ENCODE measurements at regions not wholly inside any gene's neighbourhood (a gene's known extent, or its start where the extent isn't known, plus 50 kb on each side); places are given as distances from the start of the nearest gene placed in this dataset.

GRCh38 chrX:39456894-39457604 lies 640.7 kb downstream of the BCOR start:
- 27% methylated on average over 3 of the region's 3 CpGs for WGBS (ENCODE audit: low lambda C conversion rate)
- no peak for DNase-seq
- Histone ChIP-seq H3K4me3 (ENCODE audit: low read depth in 2 of 2, low read length in 1 of 2) (no peak overlapping the region), H4K20me1 (ENCODE audit: insufficient read depth) (no peaks in the 10 kb centered on the region), H3K79me2 (ENCODE audit: insufficient read depth) (no peaks in the 10 kb centered on the region), H3K4me1 (ENCODE audit: control insufficient read depth in 1 of 2, insufficient read depth in 2 of 2, low read depth in 1 of 2, low read length in 1 of 2) (no peaks in the 10 kb centered on the region; a peak in 1 of 4 replicates), H3K27ac (ENCODE audit: low read depth in 2 of 2, low read length in 1 of 2) (no peak overlapping the region), H3K27me3 (ENCODE audit: insufficient read depth) (no peaks in the 10 kb centered on the region; the same call in 1 of the 2 replicates), H3K36me3 (replicated peaks in 1 of 2; ENCODE audit: control insufficient read depth in 1 of 2, insufficient read depth in 2 of 2, low read length in 1 of 2) (no peaks in the 10 kb centered on the region), H3K4me2 (no peak overlapping the region), H3K9ac (no peak overlapping the region), H2AFZ (ENCODE audit: low read depth) (no peak overlapping the region), H3K9me3 (no peaks in the 10 kb centered on the region), H3K9me2 (no peaks in the 10 kb centered on the region), H3F3A (replicated peaks; ENCODE audit: insufficient read depth) (no peaks in the 10 kb centered on the region)
- ChIA-PET POLR2A (no interaction called here), CTCF (interaction anchor here (1.3 kb wide), 1 partner anchor 42 kb away, joined by 3 read pairs; no protein-coding TSS in a partner anchor)
- TF ChIP-seq ELF1 (IDR thresholded peaks at IDR 0.05) (no peak), REST (IDR thresholded peaks at IDR 0.05; ENCODE audit: low read depth, low read length) (no peak), RCOR1 (IDR thresholded peaks at IDR 0.05; ENCODE audit: low read length) (no peak), USF1 (IDR thresholded peaks at IDR 0.05; ENCODE audit: borderline replicate concordance, low read depth) (no peak), SMC3 (IDR thresholded peaks at IDR 0.05; ENCODE audit: low read depth, low read length) (no peak), MXI1 (IDR thresholded peaks at IDR 0.05; ENCODE audit: low read depth, low read length) (no peak), ZBTB33 (IDR thresholded peaks at IDR 0.05; ENCODE audit: borderline replicate concordance, low read depth) (no peak), IRF3 (IDR thresholded peaks at IDR 0.05; ENCODE audit: low read depth, low read length) (no peak), RFX5 (IDR thresholded peaks at IDR 0.05; ENCODE audit: low read length) (no peak), CTCF (IDR thresholded peaks at IDR 0.05) (no peak), EZH2phosphoT487 (IDR thresholded peaks at IDR 0.05; ENCODE audit: borderline replicate concordance, low read depth) (no peak)
